IMR-90 (cell line): ENCODE measurements at regions not wholly inside any gene's neighbourhood (a gene's known extent, or its start where the extent isn't known, plus 50 kb on each side); places are given as distances from the start of the nearest gene placed in this dataset.

ENCODE experiments used
- ATAC-seq: fragments of 200-7000 bp; cut with Tn5 transposase; 2 replicates; pipeline ENCODE4 v1.9.1; 2020; ENCODE audit warnings: low read depth, mild to moderate bottlenecking, moderate library complexity
- BruUV-seq: library from RNA; stranded (reverse); fragments of 400-500 nt; replicated peaks from 2 replicates; lab custom pipeline; 2021; lab: Mats Ljungman, UMichigan
- CTCF ChIA-PET: fragments of 300-600 bp; formaldehyde crosslinking; extraction: SDS; loops from one replicate; lab custom pipeline; 2021; ENCODE audit warnings: antibody characterized with exemption; lab: Yijun Ruan, JAX
- POLR2A ChIA-PET: fragments of 300-600 bp; sonication (Branson Sonifier 250); formaldehyde crosslinking; loops from one replicate; lab custom pipeline; 2022; ENCODE audit warnings: antibody characterized with exemption; ENCODE audit not compliant: unreplicated experiment; lab: Charles Lee
- DNase-seq: peaks from one replicate; pipeline ENCODE4 v3.0.0; 2013
- H2AFZ ChIP-seq: replicated peaks from 2 replicates; pipeline ENCODE3; 2013; ENCODE audit warnings: low read length, mild to moderate bottlenecking; ENCODE audit not compliant: poor library complexity
- H2AK5ac ChIP-seq: 2 replicates; pipeline ENCODE4 v1.6.1; 2013; ENCODE audit warnings: low read depth, low read length, inconsistent platforms
- H2AK9ac ChIP-seq: replicated peaks from 2 replicates; pipeline ENCODE3; 2013; ENCODE audit warnings: mild to moderate bottlenecking, low read depth, low read length, moderate library complexity; ENCODE audit not compliant: poor library complexity
- H2BK120ac ChIP-seq: 2 replicates; pipeline ENCODE4 v1.6.1; 2013; ENCODE audit warnings: low read depth, low read length, inconsistent platforms
- H2BK15ac ChIP-seq: 3 replicates; pipeline ENCODE4 v1.6.1; 2013; ENCODE audit warnings: low read depth, low read length, inconsistent platforms
- H2BK20ac ChIP-seq: 2 replicates; pipeline ENCODE4 v1.6.1; 2013; ENCODE audit warnings: low read depth, mild to moderate bottlenecking, inconsistent platforms, low read length, moderate library complexity
- H2BK5ac ChIP-seq: 2 replicates; pipeline ENCODE4 v1.6.1; 2013; ENCODE audit warnings: mild to moderate bottlenecking, low read depth, low read length, inconsistent platforms; ENCODE audit not compliant: poor library complexity, severe bottlenecking
- H3K14ac ChIP-seq: replicated peaks from 2 replicates; pipeline ENCODE4 v1.6.1; 2013; ENCODE audit warnings: low read depth, low read length, inconsistent platforms
- H3K18ac ChIP-seq: 2 replicates; pipeline ENCODE4 v1.6.1; 2013; ENCODE audit warnings: low read depth, low read length, control low read depth
- H3K23ac ChIP-seq: 2 replicates; pipeline ENCODE4 v1.6.1; 2013; ENCODE audit warnings: low read depth, low read length, inconsistent platforms
- H3K27ac ChIP-seq: 2 replicates; pipeline ENCODE4 v1.5.1; 2013; ENCODE audit warnings: mild to moderate bottlenecking, control low read depth, low read length; ENCODE audit not compliant: insufficient read depth
- H3K27me3 ChIP-seq: 2 replicates; pipeline ENCODE4 v1.6.1; 2013; ENCODE audit warnings: low read length; ENCODE audit not compliant: control insufficient read depth, insufficient read depth
- H3K36me3 ChIP-seq: 2 replicates; pipeline ENCODE4 v1.6.1; 2013; ENCODE audit warnings: low read length, mixed read lengths; ENCODE audit not compliant: control insufficient read depth, insufficient read depth
- H3K4ac ChIP-seq: 2 replicates; pipeline ENCODE4 v1.6.1; 2013; ENCODE audit warnings: low read depth, low read length, inconsistent platforms
- H3K4me1 ChIP-seq: 2 replicates; pipeline ENCODE4 v1.6.1; 2013; ENCODE audit warnings: low read length, mixed read lengths; ENCODE audit not compliant: control insufficient read depth, insufficient read depth
- H3K4me2 ChIP-seq: 2 replicates; pipeline ENCODE4 v1.6.1; 2013; ENCODE audit warnings: low read depth, mild to moderate bottlenecking, control low read depth, low read length, moderate library complexity
- H3K4me3 ChIP-seq: 2 replicates; pipeline ENCODE4 v1.5.1; 2013; ENCODE audit warnings: low read depth, mild to moderate bottlenecking, control low read depth, low read length, moderate library complexity; ENCODE audit not compliant: insufficient read depth
- H3K56ac ChIP-seq: 2 replicates; pipeline ENCODE4 v1.6.1; 2013; ENCODE audit warnings: low read length, inconsistent platforms; ENCODE audit not compliant: insufficient read depth; ENCODE audit errors: extremely low read depth
- H3K79me1 ChIP-seq, 2 experiments: 2 replicates each; pipeline ENCODE4 v1.6.1; 2013; ENCODE audit warnings: low read length in 2 of 2, inconsistent platforms in 1 of 2, low read depth in 1 of 2
- H3K9ac ChIP-seq: 2 replicates; pipeline ENCODE4 v1.6.1; 2013; ENCODE audit warnings: low read depth, low read length, control low read depth
- H3K9me1 ChIP-seq: 2 replicates; pipeline ENCODE4 v1.6.1; 2013; ENCODE audit warnings: low read length, inconsistent platforms; ENCODE audit not compliant: insufficient read depth
- H3K9me3 ChIP-seq: 2 replicates; pipeline ENCODE4 v1.6.1; 2013; ENCODE audit warnings: low read length; ENCODE audit not compliant: control insufficient read depth, insufficient read depth
- H4K20me1 ChIP-seq: 2 replicates; pipeline ENCODE4 v1.6.1; 2013; ENCODE audit warnings: low read length, inconsistent platforms; ENCODE audit not compliant: insufficient read depth
- H4K5ac ChIP-seq: 2 replicates; pipeline ENCODE4 v1.6.1; 2013; ENCODE audit warnings: mild to moderate bottlenecking, low read depth, low read length, control low read depth
- H4K8ac ChIP-seq, 2 experiments: 2 replicates each; pipeline ENCODE4 v1.6.1; 2013; ENCODE audit warnings: low read depth in 2 of 2, low read length in 2 of 2, control low read depth in 1 of 2, inconsistent platforms in 1 of 2
- H4K91ac ChIP-seq: 2 replicates; pipeline ENCODE4 v1.6.1; 2013; ENCODE audit warnings: low read depth, low read length, inconsistent platforms; ENCODE audit not compliant: insufficient read depth
- BHLHE40 ChIP-seq: fragments of 150-350 bp; IDR thresholded peaks from 2 replicates; pipeline ENCODE4 v1.6.1; 2016; ENCODE audit warnings: mild to moderate bottlenecking, low read depth, low read length
- CEBPB ChIP-seq: IDR thresholded peaks from 2 replicates; pipeline ENCODE4 v1.6.1; 2012; ENCODE audit warnings: low read depth, low read length, improper control_type of control experiment
- CHD1 ChIP-seq: IDR thresholded peaks from 2 replicates; pipeline ENCODE4 v1.6.1; 2012; ENCODE audit warnings: low read depth, low read length, improper control_type of control experiment
- FOS ChIP-seq: fragments of 150-350 bp; IDR thresholded peaks from 2 replicates; pipeline ENCODE4 v1.6.1; 2016; ENCODE audit warnings: low read depth, low read length
- MAFK ChIP-seq: IDR thresholded peaks from 2 replicates; pipeline ENCODE4 v1.6.1; 2012; ENCODE audit warnings: low read depth, low read length, improper control_type of control experiment
- MAZ ChIP-seq: IDR thresholded peaks from 2 replicates; pipeline ENCODE4 v1.6.1; 2012; ENCODE audit warnings: low read depth, mild to moderate bottlenecking, low read length, improper control_type of control experiment, moderate library complexity, borderline replicate concordance
- MXI1 ChIP-seq: IDR thresholded peaks from 2 replicates; pipeline ENCODE4 v1.6.1; 2012; ENCODE audit warnings: low read depth, mild to moderate bottlenecking, low read length, moderate library complexity, borderline replicate concordance
- NFE2L2 ChIP-seq: fragments of 150-350 bp; IDR thresholded peaks from 2 replicates; pipeline ENCODE4 v1.6.1; 2016; ENCODE audit warnings: low read depth, mild to moderate bottlenecking, low read length
- POLR2A ChIP-seq: IDR thresholded peaks from 2 replicates; pipeline ENCODE4 v1.6.1; 2012; ENCODE audit warnings: mild to moderate bottlenecking, low read depth, low read length
- RAD21 ChIP-seq: IDR thresholded peaks from 2 replicates; pipeline ENCODE4 v1.6.1; 2012; ENCODE audit warnings: low read length, improper control_type of control experiment
- RCOR1 ChIP-seq: IDR thresholded peaks from 2 replicates; pipeline ENCODE4 v1.6.1; 2012; ENCODE audit warnings: mild to moderate bottlenecking, low read length, improper control_type of control experiment; ENCODE audit not compliant: insufficient replicate concordance
- RFX5 ChIP-seq: IDR thresholded peaks from 2 replicates; pipeline ENCODE4 v1.8.0; 2012; ENCODE audit warnings: low read depth, mild to moderate bottlenecking, low read length, moderate library complexity
- SMC3 ChIP-seq: fragments of 150-350 bp; IDR thresholded peaks from 2 replicates; pipeline ENCODE4 v1.6.1; 2016; ENCODE audit warnings: low read depth, mild to moderate bottlenecking, antibody characterized with exemption, low read length, moderate library complexity
- WGBS, 2 experiments: methylation state at CpG; one replicate each; pipeline versions ENCODE4 v1.1.5 to v1.1.7; 2013; ENCODE audit warnings: missing lambda C conversion rate in 2 of 2; ENCODE audit not compliant: insufficient read length in 1 of 2; ENCODE audit errors: extremely low coverage in 2 of 2; 5-methylcytosine and 5-hydroxymethylcytosine counted together
- dilution Hi-C: fragments of 300-500 bp; cut with HindIII; formaldehyde crosslinking; loops from one replicate; pipeline ENCODE4 v1.14.3; 2018; ENCODE audit warnings: low sequenced_read_pairs; ENCODE audit not compliant: unreplicated experiment
- in situ Hi-C: fragments of 300-500 bp; cut with MboI; formaldehyde crosslinking; loops from 3 replicates; pipeline ENCODE4 v1.14.3; 2019; ENCODE audit warnings: low sequenced_read_pairs, inconsistent platforms, mixed read lengths
- intact Hi-C: fragments of 100-400 bp; cut with micrococcal nuclease; formaldehyde crosslinking; loops from 2 replicates; pipeline ENCODE4 v1.10.0; 2022
- TF ChIP-seq, protein P1 (sequence below): fragments of 150-350 bp; IDR thresholded peaks from 2 replicates; pipeline ENCODE4 v1.6.1; 2017; ENCODE audit warnings: mild to moderate bottlenecking, antibody characterized with exemption, low read length, low read depth
- TF ChIP-seq, protein P2 (sequence below): conservative IDR thresholded peaks from 2 replicates; pipeline ENCODE4 v1.5.1; 2012; ENCODE audit warnings: mild to moderate bottlenecking, low read depth, low read length, improper control_type of control experiment
- TF ChIP-seq, protein P3 (sequence below): fragments of 150-350 bp; IDR thresholded peaks from 2 replicates; pipeline ENCODE4 v1.6.1; 2016; ENCODE audit warnings: low read depth, mild to moderate bottlenecking, low read length, moderate library complexity, borderline replicate concordance

DNA sequence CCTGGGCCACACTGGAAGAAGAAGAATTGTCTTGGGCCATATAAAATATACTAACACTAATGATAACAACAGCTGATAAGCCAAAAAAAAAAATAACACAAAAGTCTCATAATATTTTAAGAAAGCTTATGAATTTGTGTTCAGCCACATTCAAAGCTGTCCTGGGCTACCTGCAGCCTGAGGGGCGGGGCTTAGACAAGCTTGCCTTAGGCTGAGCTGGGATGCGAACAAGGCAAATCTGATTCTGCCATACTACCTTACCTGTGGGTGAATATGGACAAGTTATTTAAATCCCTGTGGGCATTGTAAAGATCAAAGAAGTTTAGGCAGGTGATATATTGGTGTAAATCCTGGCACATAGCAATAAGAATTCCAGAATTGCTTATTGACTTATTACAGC, 212.3 kb upstream of the ATP10B start:
- POLR2A ChIA-PET, result no interaction called here
- no peaks in the 10 kb centered on the region for H3K9me1 ChIP-seq
- CTCF ChIA-PET, result no interaction called here

More for the DNA sequence above, 212.3 kb upstream of the ATP10B start:
- Histone ChIP-seq H3K36me3 (no peaks in the 10 kb centered on the region), H2BK5ac (no peak overlapping the region), H2AFZ (no peak overlapping the region), H3K18ac (no peak overlapping the region), H3K4me1 (no peaks in the 10 kb centered on the region), H3K27me3 (no peaks in the 10 kb centered on the region), H3K4me3 (no peak overlapping the region), H2BK20ac (no peak overlapping the region), H4K8ac (no peak overlapping the region), H3K23ac (no peak overlapping the region), H3K14ac (no peak overlapping the region), H4K91ac (no peak overlapping the region), H3K9ac (no peak overlapping the region), H4K20me1 (no peaks in the 10 kb centered on the region), H2BK15ac (no peak overlapping the region), H2BK120ac (no peak overlapping the region), H4K5ac (no peak overlapping the region), H3K27ac (no peak overlapping the region), H3K56ac (no peak overlapping the region), H3K4me2 (no peak overlapping the region), H3K4ac (no peak overlapping the region), H3K9me3 (peaks cover 5% of the 10 kb centered on the region; the same call in 1 of the 2 replicates), H3K79me1 (no peaks in the 10 kb centered on the region), H2AK5ac (no peak overlapping the region), H2AK9ac (no peak overlapping the region)
- WGBS, 2 experiments, result no CpG with 5 or more reads among the region's 2 CpGs
- in situ Hi-C loops, result no loop called here
- ATAC-seq, result no peak
- no peak for DNase-seq
- TF ChIP-seq SMC3 (no peak), RFX5 (no peak), CEBPB (no peak), MXI1 (no peak), POLR2A (no peak), MAFK (no peak), RCOR1 (no peak), CHD1 (no peak), NFE2L2 (no peak), BHLHE40 (no peak), MAZ (no peak), RAD21 (no peak), FOS (no peak)
- TF ChIP-seq, protein P1, sequence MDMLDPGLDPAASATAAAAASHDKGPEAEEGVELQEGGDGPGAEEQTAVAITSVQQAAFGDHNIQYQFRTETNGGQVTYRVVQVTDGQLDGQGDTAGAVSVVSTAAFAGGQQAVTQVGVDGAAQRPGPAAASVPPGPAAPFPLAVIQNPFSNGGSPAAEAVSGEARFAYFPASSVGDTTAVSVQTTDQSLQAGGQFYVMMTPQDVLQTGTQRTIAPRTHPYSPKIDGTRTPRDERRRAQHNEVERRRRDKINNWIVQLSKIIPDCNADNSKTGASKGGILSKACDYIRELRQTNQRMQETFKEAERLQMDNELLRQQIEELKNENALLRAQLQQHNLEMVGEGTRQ, result no peak
- TF ChIP-seq, protein P2, sequence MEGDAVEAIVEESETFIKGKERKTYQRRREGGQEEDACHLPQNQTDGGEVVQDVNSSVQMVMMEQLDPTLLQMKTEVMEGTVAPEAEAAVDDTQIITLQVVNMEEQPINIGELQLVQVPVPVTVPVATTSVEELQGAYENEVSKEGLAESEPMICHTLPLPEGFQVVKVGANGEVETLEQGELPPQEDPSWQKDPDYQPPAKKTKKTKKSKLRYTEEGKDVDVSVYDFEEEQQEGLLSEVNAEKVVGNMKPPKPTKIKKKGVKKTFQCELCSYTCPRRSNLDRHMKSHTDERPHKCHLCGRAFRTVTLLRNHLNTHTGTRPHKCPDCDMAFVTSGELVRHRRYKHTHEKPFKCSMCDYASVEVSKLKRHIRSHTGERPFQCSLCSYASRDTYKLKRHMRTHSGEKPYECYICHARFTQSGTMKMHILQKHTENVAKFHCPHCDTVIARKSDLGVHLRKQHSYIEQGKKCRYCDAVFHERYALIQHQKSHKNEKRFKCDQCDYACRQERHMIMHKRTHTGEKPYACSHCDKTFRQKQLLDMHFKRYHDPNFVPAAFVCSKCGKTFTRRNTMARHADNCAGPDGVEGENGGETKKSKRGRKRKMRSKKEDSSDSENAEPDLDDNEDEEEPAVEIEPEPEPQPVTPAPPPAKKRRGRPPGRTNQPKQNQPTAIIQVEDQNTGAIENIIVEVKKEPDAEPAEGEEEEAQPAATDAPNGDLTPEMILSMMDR, result no peak
- TF ChIP-seq, protein P3, sequence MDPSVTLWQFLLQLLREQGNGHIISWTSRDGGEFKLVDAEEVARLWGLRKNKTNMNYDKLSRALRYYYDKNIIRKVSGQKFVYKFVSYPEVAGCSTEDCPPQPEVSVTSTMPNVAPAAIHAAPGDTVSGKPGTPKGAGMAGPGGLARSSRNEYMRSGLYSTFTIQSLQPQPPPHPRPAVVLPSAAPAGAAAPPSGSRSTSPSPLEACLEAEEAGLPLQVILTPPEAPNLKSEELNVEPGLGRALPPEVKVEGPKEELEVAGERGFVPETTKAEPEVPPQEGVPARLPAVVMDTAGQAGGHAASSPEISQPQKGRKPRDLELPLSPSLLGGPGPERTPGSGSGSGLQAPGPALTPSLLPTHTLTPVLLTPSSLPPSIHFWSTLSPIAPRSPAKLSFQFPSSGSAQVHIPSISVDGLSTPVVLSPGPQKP, result no peak
- BruUV-seq, result no TSS peak
- dilution Hi-C loops, result no loop called here
- intact Hi-C loops, result no loop called here
